WERI-Rb-1 (cell line): ENCODE measurements at regions not wholly inside any gene's neighbourhood (a gene's known extent, or its start where the extent isn't known, plus 50 kb on each side); places are given as distances from the start of the nearest gene placed in this dataset.

Experiments
- DNase-seq: peaks from one replicate; pipeline ENCODE4 v3.0.0-alpha.2; 2020
- H3K27ac ChIP-seq: fragments of 250-450 bp; sonication (Bioruptor Pico); 2 replicates; pipeline ENCODE4 v1.5.1; 2020; ENCODE audit warnings: mild to moderate bottlenecking, moderate library complexity
- H3K27me3 ChIP-seq: fragments of 250-450 bp; sonication (Bioruptor Pico); 2 replicates; pipeline ENCODE4 v1.5.1; 2021; ENCODE audit warnings: mild to moderate bottlenecking, low read depth, moderate library complexity; ENCODE audit not compliant: insufficient read depth, severe bottlenecking
- H3K36me3 ChIP-seq: fragments of 250-450 bp; sonication (Bioruptor Pico); 2 replicates; pipeline ENCODE4 v1.5.1; 2020; ENCODE audit warnings: mild to moderate bottlenecking, moderate library complexity
- H3K4me3 ChIP-seq: 2 replicates; pipeline ENCODE4 v1.5.1; 2011; ENCODE audit warnings: low read depth, mild to moderate bottlenecking, control low read depth, low read length
- H3K9me3 ChIP-seq: fragments of 250-450 bp; sonication (Bioruptor Pico); 2 replicates; pipeline ENCODE4 v1.5.1; 2021; ENCODE audit warnings: mild to moderate bottlenecking, moderate library complexity; ENCODE audit not compliant: severe bottlenecking
- CTCF ChIP-seq: IDR thresholded peaks from 2 replicates; pipeline ENCODE4 v1.5.1; 2011; ENCODE audit warnings: low read depth, mild to moderate bottlenecking, control low read depth, inconsistent platforms, low read length

GRCh38 chr20:12064540-12064939 lies 146.8 kb downstream of the BTBD3 start:
- H3K36me3 ChIP-seq = no peaks in the 10 kb centered on the region
- H3K27me3 ChIP-seq = no peaks in the 10 kb centered on the region
- no peak overlapping the region for H3K4me3 ChIP-seq
- no peak for DNase-seq
- H3K9me3 ChIP-seq = no peaks in the 10 kb centered on the region
- no peak overlapping the region for H3K27ac ChIP-seq
- TF ChIP-seq CTCF = no peak

GRCh38 chr20:12067686-12068085 lies 150.0 kb downstream of the BTBD3 start:
- no peak for TF ChIP-seq CTCF
- Histone ChIP-seq H3K4me3 (no peak overlapping the region), H3K9me3 (no peaks in the 10 kb centered on the region), H3K27ac (no peak overlapping the region), H3K27me3 (no peaks in the 10 kb centered on the region), H3K36me3 (no peaks in the 10 kb centered on the region)
- no peak for DNase-seq

- H3K9me3 ChIP-seq = no peaks in the 10 kb centered on the region
- H3K27me3 ChIP-seq = no peaks in the 10 kb centered on the region
- TF ChIP-seq CTCF = no peak
- no peak overlapping the region for H3K4me3 ChIP-seq
- H3K27ac ChIP-seq = no peak overlapping the region
- DNase-seq = no peak
- H3K36me3 ChIP-seq = no peaks in the 10 kb centered on the region
Observed at GRCh38 chr20:12068121-12068520, 150.4 kb downstream of the BTBD3 start.

GRCh38 chr20:12069181-12069580 lies 151.5 kb downstream of the BTBD3 start:
- Histone ChIP-seq H3K9me3 (no peaks in the 10 kb centered on the region), H3K27ac (no peak overlapping the region), H3K27me3 (no peaks in the 10 kb centered on the region), H3K36me3 (no peaks in the 10 kb centered on the region), H3K4me3 (no peak overlapping the region)
- TF ChIP-seq CTCF = no peak
- no peak for DNase-seq

- no peak for DNase-seq
- no peak overlapping the region for H3K4me3 ChIP-seq
- H3K36me3 ChIP-seq = no peaks in the 10 kb centered on the region
- H3K27ac ChIP-seq = no peak overlapping the region
- no peak for TF ChIP-seq CTCF
- H3K9me3 ChIP-seq = no peaks in the 10 kb centered on the region
- no peaks in the 10 kb centered on the region for H3K27me3 ChIP-seq
Observed at GRCh38 chr20:12072221-12072953, 154.7 kb downstream of the BTBD3 start.

- H3K9me3 ChIP-seq = no peaks in the 10 kb centered on the region
- no peaks in the 10 kb centered on the region for H3K27me3 ChIP-seq
- no peak for TF ChIP-seq CTCF
- H3K36me3 ChIP-seq = no peaks in the 10 kb centered on the region
- H3K27ac ChIP-seq = no peak overlapping the region
- no peak for DNase-seq
- H3K4me3 ChIP-seq = no peak overlapping the region
Observed at GRCh38 chr20:12072954-12073264, 155.2 kb downstream of the BTBD3 start.
